GM19372 (cell line): ENCODE measurements at regions not wholly inside any gene's neighbourhood (a gene's known extent, or its start where the extent isn't known, plus 50 kb on each side); places are given as distances from the start of the nearest gene placed in this dataset.
"Not testable (repeated sequence)": the region's sequence is repeated elsewhere in the genome, so short reads cannot be mapped to it uniquely, and the experiment has no call there.

Source experiments
- ATAC-seq: cut with Tn5 transposase; IDR thresholded peaks from one replicate; pipeline ENCODE4 v1.9.1; 2021; ENCODE audit warnings: mild to moderate bottlenecking, low read depth, moderate library complexity; ENCODE audit not compliant: unreplicated experiment

DNA sequence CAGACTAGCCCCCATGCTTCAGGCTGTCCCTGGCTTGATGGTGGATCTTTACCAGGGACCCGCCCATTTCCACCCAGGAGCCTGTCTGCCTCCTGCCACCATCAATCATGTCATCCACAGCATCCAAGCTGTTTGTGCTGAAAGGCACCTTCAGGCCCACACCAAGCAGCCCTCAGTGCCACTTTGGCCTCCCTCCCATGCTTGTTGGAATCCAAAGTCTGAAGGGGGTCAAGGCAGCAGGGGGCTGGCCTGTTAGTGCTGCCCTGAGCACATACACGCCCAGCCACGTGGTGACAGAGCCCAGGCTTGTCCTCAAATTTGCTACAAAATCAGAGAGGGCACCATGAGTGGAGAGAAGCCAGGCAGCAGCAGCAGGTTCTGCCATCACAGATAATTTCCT, 1146.8 kb downstream of the FSCB start:
- ATAC-seq: no peak

DNA sequence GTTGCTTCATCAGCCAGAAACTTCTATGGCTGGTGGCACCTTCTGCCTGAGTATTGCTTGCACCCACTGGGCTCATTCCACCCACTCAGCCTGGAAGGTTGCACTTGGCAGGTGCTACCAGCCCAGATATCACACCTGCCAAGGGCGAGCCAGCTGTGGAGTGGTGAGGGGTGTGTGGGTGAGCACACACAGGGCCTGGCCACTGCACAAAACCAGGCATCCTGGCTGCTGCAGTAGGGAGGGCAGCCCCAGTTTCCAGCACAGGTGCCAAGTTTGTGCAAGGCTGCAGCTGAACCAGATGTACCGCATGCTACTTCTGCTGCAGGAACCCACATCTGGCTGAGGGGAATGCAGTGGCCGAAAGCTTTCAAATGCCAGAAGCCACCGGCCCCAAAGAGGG, 1147.8 kb downstream of the FSCB start:
- no peak for ATAC-seq

DNA sequence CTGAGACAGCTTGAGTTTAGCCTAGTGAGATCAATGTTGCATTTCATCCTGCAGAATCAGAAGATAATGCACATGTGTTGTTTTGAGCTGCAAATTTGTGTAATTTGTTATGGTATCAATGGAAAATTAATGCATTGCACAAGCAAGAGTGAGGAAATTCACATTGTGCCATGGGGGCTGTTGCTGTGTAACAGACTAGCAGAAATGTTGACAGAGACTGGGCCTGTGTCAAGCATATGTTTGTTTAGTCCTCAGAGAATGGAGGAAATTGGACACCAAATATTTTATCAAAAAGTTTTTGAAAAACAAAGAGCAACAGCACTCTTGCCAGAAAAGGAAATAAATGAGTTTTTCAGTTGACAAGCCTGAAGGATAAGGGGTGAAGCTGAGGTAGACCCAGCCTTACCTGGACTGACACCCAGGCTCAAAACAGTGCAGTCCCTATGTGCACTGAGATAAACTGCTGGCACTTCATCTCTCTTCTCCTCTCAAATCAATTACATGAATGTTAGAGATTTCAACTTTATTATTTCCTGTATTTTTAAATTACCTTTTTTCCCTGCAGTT, 1150.0 kb downstream of the FSCB start:
- no peak for ATAC-seq

DNA sequence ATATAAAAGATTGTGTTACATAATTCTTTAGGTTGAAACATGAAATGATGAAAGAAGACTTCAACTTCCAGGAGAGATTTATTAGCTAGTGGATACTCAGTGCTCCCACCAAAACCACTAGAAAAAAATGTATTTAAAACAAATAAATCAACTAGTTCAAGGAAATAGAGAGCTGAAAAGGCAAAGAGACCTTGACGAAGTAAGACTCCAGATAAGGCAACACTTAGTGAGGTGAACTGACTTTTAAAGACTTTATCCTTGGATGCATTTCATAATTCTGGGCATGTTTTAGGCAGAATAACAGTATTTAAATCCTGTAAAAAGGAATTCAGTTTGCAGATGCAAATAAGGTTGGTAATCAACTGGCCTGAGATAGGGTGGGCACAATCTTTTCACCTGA, 1150.7 kb downstream of the FSCB start:
- ATAC-seq: no peak

DNA sequence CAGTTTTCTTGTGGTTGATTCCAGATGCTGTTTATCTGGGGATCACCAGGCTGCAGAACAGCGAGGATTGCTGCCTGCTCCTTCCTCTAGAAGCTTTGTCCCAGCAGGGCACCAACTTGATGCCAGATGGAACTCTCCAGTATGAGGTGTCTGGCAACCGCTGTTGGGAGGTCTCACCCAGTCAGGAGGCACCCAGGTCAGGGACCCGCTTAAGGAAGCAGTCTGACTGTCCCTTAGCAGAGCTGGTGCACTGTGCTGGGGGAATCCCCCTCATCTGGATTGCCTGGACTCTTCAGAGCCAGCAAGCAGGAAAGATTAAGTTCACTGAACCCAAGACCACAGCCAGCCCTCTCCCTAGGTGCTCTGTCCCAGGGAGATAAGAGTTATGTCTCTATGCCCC, 1165.2 kb downstream of the FSCB start:
- ATAC-seq: no peak

DNA sequence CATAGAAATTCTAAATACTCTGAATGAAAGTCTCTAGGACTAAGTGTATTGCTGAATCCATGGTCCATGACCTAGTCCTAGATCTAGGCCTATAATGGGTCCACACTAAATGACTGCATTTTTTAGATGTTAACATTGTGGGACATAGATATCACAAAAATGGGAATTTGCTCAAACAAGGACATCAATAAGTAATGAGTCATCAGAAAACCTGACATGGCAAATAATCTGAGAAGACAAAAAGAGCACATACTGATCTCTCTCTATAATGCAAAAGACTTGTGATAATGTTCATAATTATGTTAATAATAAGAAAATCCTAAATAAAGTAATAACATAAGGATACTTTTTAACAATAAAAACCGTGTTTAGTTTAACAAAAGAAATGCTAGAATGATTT, 1168.4 kb downstream of the FSCB start:
- ATAC-seq: no peak

DNA sequence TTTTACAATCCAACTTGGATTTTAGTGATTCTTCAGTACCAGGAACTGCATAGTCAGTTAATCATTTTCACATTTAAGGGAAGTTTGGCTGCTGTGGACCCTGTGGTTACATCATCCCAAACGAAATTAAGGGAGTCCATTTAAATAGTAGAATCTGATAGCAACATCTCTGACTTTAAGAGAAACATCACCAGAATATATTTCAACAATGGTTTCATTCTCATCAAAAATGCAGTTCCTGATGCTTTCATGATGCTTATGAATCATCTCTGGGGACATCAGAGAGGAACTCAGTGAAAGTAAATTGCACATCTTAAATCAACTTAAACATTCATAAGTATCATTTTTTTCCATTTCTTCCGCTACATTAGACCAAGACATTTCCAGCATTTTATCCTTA, 1170.7 kb downstream of the FSCB start:
- ATAC-seq: no peak

DNA sequence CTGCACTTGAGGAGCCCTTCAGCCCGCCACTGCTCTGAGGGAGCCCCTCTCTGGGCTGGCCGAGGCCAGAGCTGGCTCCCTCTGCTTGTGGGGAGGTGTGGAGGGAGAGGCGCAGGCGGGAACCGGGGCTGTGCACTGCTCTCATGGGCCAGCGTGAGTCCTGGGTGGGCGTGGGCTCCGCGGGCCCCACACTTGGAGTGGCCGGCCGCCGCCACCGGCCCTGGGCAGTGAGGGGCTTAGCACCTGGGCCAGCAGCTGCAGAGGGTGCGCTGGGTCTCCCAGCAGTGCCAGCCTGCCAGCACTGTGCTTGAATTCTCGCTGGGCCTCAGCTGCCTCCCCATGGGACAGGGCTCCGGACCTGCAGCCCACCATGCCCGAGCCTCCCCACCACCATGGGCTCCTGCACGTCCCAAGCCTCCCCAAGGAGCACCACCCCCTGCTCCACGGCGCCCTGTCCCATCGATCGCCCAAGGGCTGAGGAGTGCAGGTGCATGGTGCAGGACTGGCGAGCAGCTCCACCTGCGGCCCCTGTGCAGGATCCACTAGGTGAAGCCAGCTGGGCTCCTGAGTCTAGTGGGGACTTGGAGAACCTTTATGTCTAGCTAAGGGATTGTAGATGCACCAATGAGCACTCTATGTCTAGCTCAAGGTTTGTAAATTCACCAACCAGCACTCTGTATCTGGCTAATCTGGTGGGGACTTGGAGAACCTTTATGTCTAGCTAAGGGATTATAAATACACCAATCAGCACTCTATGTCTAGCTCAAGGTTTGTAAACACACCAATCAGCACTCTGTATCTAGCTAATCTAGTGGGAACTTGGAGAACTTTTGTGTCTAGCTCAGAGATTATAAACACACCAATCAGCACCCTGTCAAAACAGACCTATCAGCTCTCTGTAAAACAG, 1180.3 kb downstream of the FSCB start:
- ATAC-seq: not testable (repeated sequence)

DNA sequence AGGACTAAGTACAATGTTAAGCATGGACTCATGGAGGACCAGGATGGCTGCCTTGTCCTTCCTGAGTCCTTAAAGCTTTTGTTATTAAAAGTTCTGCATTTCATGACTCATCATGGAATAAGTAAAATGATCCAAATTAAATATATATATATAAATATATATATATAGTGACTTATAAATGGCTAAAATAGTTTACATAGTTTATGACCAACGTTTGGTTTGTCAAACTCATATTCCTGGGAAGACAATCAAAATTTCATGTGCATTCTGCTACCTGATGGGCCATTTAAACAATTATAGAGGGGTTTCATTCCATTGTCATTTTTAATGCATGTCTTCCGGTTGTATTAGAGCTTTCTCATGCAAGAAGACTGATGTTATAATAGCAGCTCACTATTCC, 1190.7 kb downstream of the FSCB start:
- no peak for ATAC-seq

DNA sequence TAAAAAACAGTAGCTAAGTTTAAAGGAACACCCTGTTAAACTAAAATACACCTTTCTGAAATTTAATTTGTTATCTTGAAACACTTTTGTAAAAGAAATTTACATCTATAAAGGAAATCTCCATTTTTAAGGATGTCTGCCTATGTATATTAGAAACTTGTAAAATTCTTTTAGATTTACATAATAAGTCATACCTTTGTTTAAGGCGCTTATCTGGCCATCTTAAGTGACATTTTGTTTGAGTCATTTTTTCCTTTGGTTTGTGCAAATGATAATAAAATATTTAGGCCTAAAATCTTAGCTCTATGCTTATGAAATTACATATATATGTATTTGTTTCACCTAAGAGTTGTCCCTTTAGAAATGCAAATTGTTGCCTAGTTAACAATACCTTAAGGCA, 1193.4 kb downstream of the FSCB start:
- ATAC-seq: no peak

DNA sequence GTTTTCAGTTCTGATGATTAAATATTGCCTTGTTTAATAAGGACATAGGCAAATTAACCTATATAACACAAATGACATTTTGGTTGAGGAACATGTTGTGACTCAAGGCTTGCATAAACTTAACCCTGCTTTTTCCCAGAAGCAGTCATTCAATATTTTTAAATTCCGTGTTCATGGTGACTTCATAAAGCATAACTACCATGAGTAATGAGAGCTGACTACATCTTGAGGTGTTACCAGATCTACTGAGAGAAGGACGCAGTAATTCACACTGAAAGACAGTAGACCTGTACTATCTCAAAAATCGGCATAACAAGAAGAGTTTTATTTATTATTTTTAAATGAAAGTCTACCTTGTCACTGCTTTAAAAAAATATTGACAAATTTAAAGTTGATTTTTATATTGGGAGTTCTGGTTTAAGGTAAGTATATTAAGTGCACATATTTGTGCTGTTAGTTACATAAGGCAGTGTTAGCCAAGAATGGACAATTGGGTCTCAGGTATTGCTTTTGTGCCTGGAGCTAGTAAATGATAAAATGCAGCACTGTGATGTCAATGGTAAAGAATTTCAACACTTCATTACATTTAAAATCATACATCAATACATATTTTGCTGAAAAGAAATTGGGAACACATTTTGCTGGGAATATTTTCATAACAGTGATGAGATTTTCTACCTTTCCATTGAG, 1198.5 kb downstream of the FSCB start:
- no peak for ATAC-seq

DNA sequence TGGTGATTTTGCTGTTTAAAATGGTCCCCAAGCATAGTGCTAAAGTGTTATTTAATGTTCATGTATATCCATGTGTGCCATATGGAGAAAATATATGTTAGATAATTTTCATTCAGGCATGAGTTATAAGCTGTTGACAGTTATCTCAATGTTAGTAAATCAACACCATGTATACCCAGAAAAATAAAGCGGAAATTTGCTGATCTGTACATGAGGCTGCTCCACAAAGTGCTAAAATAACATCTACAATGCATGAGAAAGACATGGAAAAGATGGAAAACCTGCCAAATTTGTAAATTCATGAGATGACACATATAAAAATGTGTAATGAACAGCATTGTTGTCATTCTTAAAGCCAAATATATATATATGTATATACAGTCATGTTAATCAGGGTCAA, 1199.2 kb downstream of the FSCB start:
- ATAC-seq: no peak

DNA sequence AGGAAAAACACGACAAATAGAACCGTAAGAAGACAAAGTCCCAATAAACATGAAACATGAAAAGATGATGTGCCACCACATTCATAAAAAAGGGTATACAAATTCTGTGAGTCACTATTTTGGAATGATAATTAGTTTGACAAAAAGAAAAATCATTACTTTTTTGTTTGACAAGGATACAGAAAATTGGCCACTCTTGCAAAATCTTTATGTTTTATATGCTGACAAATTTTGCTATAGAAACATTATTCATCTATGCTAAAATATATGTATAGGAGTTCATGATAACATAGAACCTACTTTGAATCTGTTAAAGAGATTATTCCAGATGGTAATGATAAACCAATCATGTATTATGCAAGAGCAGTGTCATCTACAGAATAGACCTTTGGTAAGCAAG, 1201.0 kb downstream of the FSCB start:
- ATAC-seq: no peak

DNA sequence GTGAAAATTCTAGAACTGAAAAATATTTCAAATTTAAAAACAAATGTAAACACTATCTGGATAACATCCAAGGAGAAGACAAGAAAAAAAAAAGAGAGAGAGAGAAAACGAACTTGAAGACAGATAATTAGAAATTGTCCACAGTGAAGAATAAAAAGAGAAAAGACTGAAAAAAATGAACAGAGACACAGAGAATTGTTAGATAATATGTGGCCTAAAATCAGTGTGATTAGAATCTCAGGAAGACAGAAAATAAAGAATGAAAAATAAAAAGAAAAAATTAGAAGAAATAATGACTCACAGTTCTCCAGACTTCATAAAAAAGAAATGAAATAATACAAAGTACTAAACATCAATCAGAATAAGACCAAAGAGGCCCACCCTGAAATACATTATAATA, 1209.3 kb downstream of the FSCB start:
- no peak for ATAC-seq

DNA sequence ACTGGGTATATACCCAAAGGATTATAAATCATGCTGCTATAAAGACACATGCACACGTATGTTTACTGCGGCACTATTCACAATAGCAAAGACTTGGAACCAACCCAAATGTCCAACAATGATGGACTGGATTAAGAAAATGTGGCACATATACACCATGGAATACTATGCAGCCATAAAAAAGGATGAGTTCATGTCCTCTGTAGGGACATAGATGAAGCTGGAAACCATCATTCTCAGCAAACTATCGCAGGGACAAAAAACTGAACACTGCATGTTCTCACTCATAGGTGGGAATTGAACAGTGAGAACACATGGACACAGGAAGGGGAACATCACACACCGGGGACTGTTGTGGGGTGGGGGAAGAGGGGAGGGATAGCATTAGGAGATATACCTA, 1211.0 kb downstream of the FSCB start:
- not testable (repeated sequence) for ATAC-seq

DNA sequence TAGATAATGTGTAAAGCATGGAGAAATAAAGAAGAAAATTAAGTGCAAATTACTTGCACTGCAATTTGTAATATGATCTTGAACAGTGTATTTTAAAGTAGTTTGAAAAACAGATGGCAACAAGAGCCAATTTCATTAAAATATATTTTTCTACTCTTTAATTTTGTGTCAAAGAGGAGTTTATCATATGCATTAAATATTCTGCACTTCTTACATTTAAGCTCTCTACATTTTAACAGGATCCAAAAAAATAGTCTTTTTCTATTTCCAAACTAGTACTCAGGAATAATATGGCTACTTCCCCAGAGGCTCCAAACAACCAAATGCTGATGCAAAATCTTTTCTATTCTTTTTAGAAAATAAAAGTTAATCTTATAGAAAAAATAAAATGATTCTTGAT, 1221.5 kb downstream of the FSCB start:
- no peak for ATAC-seq

DNA sequence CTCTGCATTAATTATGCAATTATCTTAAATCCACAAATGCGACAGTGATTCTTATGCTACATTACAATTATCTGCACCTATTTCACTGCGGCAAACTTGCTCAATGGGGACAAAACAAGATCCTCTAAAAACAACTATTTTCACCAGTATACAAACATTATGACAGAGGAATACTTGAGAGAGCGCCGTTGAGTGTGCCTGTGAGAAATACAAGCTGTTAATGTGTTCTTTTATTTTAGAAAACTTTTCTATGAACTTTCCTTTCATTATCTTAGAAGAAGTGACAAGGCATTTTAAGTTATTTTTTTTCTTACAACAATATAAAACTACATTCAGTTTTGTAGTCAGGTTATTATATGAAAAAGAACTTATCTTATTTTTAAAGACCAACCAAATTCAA, 1247.0 kb downstream of the FSCB start:
- no peak for ATAC-seq

DNA sequence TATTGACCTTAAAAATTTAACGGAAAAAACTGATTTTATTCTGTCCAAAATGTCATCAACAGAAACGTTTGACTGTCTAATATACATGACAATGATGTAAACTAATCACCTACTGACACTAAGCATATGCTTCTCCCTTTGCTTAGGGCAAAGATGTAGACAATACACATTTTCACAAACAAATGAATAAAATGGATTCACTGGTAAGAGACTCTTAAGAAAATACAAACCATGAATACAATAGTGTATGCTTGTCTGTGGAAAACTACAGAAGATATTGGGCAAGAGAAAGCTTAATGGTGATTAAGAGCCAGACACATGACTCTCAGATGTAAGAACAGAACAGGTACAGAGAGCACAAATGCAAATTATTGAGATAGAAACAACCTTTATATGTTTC, 1248.7 kb downstream of the FSCB start:
- ATAC-seq: no peak

DNA sequence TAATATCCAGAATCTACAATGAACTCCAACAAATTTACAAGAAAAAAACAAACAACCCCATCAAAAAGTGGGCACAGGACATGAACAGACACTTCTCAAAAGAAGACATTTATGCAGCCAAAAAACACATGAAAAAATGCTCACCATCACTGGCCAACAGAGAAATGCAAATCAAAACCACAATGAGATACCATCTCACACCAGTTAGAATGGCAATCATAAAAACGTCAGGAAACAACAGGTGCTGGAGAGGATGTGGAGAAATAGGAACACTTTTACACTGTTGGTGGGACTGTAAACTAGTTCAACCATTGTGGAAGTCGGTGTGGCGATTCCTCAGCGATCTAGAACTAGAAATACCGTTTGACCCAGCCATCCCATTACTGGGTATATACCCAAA, 1250.1 kb downstream of the FSCB start:
- not testable (repeated sequence) for ATAC-seq

DNA sequence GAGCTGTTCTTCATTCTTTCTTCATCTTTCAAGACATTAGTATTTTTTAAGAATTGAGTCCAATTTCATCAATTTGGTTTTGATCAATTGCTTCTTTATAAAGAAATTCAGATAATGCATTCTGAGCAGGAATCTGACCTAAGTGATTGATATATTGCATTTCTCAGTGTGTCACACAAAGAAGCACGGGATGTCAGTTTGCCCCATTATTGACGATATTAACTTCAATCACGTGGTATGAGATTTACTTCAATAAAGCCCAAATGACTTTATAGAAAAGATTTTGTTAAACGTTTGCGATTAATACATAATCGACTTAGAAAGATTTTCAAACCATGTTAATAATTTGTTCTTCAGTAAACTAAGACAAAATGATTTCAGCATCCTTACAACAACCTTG, 1254.2 kb downstream of the FSCB start:
- no peak for ATAC-seq

DNA sequence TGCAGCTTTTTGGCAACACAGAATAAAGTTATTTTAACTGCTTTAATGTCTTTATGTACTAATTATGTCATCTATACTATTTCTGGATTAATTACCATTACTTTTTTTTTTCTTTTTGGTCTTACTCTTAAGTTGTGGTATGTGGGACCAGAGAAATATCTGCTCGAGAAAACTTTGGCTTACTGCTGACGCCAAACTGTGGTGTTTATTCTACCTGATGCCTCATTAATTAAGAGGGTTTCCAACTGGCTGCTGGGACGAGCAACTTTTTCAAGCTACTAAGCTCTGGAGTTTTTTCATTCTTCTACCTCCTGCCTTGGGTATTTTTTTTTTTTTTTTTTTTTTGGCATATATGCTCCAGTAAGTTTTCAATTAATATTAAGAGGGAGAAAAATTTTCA, 1257.5 kb downstream of the FSCB start:
- ATAC-seq: no peak

DNA sequence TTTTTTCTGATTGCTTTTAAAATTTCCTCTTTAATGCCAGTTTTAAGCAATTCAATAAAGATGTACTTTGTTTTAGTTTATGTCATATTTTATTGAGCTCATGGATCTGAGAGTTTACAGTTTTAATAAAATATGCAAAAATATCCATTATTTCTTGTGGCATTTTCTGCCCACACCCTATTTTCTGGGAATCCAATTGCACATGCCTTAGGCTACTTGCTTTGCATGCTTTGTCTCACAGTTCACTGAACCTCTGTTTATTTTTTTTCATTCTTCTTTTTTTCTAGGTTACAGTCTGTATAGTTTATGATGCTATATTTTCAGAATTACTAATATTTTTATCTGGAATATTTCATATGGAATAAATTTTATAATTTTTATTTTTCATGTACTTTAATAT, 1258.0 kb downstream of the FSCB start:
- no peak for ATAC-seq
